HCEC 1CT (cell line): ENCODE measurements at regions not wholly inside any gene's neighbourhood (a gene's known extent, or its start where the extent isn't known, plus 50 kb on each side); places are given as distances from the start of the nearest gene placed in this dataset.
"Not testable (repeated sequence)": the region's sequence is repeated elsewhere in the genome, so short reads cannot be mapped to it uniquely, and the experiment has no call there.

Source experiments
- DNase-seq: peaks from one replicate; pipeline ENCODE4 v3.0.0-alpha.2; 2017

DNA sequence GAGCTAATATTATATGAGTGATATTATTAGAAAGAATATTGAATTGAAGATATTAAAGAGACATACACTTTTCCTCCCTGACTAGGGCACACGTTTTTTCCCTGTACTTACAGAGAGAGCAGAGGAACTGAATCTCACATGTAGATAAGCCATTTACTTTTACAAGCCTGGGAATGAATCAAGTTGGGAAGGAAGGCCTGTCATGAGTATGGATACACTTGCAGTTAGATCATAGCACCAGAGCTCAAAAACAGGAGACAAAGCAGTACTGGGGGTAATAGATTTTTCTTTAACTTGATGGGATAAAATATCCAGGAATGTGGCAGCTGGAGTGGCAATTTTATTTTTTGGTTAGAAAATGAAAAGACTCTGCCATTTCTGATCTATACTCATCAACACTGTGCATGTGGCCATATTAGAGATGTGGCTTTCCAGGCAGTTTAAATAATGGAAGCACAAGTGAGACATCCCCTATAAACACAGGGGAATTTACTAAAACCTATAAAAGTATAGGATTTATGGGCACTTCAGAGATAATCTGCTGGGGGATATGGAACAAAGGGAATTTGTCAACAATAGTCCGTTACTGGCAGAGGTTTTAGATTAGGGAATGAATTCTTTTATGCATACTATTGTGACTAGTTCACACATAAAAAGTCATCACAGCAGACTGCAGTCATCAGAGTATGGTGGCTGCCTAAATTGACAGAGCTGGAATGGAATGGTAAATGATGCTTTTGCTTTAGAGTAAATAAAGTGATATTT, 657.7 kb upstream of the MBL2 start:
- no peak for DNase-seq

GRCh38 chr10:53422223-53422888, 649.8 kb upstream of the MBL2 start:
- DNase-seq = no peak

DNA sequence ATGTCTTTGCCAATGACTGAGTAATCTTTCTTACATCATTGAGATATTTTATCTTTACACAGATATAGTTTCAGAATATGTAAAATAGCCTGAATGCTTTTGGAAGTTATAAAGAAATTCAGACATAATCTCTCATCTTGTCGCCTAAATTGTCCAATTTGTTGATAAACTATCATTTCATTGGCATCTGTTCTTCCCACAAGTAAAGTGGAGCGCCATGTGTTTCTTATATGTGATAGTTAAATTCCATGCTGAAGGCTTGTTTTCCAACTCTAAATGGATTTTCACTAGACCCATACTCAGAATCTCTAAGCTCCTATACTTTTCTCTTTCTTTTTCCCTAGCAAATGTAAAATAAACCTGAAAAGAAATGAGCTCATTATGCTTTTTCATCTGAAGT, 640.1 kb upstream of the MBL2 start:
- DNase-seq = no peak

GRCh38 chr10:53406532-53406931, 633.9 kb upstream of the MBL2 start:
- no peak for DNase-seq

- no peak for DNase-seq
These were observed 631.1 kb upstream of the MBL2 start for GRCh38 chr10:53403688-53404087.

- no peak for DNase-seq
These were observed 630.0 kb upstream of the MBL2 start for GRCh38 chr10:53402594-53402993.

DNA sequence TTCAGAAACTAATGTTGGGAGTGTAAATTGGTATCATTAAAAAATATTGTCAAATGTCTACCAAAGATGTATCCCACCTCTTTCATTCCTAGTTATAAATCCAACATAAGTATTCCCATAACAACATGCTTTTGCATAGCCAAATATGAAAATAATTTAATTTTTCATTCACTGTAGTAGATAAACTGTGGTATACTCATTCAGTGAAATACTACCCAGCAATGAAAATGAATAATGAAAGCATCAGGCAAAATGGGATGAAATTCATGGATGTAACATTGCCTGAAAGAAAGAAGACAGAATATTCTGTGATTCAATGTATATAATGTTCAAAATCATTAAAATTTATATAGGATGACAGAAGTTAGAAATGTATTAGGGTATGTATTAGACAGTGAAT, 629.0 kb upstream of the MBL2 start:
- no peak for DNase-seq

DNA sequence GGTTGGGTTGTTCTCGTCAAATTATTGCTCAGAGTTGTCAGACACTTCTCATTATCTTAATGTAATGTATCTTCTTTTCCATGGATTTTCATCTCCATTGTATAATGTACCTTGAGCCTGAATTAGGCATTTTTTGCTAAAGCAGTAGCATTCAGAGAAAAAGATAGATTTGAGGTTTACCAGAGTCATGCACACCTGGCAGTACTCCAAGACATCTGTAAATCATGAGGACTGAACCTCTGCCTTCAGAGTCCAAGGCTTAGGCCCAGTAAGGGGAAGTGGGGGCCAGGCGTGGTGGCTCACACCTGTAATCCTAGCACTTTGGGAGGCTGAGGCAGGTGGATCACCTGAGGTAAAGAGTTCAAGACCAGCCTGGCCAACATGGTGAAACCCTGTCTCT, 624.3 kb upstream of the MBL2 start:
- no peak for DNase-seq

GRCh38 chr10:53395449-53395848, 622.9 kb upstream of the MBL2 start:
- no peak for DNase-seq

DNA sequence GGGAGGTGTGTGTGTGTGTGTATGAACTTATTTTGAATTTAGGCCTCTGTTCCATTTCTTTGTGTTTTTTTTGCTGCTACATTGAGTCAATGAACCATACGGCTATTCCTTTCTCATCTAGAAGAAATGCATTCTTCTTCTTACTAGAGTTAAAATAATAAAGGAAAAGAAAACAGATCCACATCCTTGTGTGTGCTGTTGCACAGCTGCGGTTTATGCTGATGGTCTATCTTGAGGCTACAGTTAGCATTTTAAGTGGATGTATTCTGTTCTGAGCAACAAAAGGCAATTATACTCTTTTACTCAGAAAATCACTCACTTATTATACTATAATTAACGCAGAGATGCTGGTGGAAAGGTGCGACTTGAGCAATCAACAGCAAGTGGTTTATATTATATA, 615.0 kb upstream of the MBL2 start:
- no peak for DNase-seq

DNA sequence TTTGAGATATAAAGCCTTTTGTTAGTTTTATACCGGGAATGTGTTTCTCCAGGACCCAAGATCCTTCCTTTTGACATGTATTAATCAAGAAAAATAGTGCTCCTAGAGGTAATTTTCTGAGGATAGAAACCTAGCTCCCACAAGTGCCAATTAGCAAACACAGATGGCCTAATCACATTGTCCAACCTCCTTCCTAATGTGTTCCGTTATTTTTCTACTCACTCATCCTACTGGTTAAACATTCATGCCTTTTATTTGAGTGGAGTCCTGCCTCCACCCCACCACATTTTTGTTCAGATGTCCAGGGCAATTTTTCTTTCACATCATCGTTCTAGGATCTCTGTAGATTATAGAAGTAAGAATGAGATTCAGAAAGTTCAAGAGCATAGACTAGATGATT, 610.0 kb upstream of the MBL2 start:
- no peak for DNase-seq

GRCh38 chr10:53379956-53380355, 607.4 kb upstream of the MBL2 start:
- no peak for DNase-seq

GRCh38 chr10:53370347-53370746, 597.8 kb upstream of the MBL2 start:
- DNase-seq = no peak

DNA sequence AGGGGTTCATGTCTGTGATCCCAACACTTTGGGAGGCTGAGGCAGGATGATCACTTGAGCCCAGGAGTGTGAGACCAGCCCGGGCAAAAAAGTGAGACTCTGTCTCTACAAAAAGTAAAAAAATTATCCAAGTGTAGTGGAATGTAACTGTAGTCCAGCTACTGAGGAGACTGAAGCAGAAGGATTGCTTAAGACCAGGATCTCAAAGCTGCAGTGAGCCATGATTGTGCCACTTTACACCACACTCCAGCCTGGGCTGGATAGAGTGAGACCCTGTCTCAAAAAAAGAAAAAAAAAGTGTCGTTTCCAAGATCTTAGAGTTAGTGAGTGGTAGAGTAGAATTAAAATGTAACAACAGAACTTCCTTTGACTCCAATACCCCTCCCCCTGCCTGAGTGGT, 589.4 kb upstream of the MBL2 start:
- DNase-seq = no peak

GRCh38 chr10:53361281-53361680, 588.7 kb upstream of the MBL2 start:
- DNase-seq = no peak

DNA sequence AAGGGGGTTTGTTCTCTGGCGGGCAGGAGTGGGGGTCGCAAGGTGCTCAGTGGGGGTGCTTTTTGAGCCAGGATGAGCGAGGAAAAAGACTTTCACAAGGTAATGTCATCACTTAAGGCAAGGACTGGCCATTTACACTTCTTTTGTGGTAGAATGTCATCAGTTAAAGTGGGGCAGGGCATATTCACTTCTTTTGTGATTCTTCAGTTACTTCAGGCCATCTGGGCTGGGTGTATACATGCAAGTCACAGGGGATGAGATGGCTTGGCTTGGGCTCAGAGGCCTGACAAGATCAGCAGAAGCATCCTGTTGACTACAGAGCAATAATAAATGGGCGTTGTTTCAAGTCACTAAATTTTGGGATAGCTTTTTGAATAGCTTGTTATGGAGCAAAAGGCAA, 586.4 kb upstream of the MBL2 start:
- DNase-seq = not testable (repeated sequence)

GRCh38 chr10:53358536-53358935, 586.0 kb upstream of the MBL2 start:
- DNase-seq = no peak

DNA sequence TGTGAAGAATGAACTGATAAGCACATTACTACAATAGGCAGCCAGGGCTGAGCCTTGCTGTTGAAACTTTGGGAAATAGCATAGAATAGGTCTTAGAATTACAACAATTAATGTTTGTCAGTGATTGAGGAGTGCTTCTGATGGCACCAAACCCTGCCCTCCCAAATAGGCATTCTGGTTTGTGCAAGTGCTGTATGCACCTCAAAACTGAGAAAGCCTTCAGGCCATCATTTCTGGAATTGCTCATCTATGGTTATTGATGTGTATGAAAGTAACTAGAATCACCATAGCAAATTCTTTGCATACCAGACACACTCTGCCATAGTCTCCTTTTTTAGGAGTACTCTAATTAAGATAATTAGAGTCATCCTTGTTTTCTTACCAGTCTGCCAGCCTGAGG, 585.0 kb upstream of the MBL2 start:
- no peak for DNase-seq

GRCh38 chr10:53356616-53357349, 584.2 kb upstream of the MBL2 start:
- DNase-seq = no peak

DNA sequence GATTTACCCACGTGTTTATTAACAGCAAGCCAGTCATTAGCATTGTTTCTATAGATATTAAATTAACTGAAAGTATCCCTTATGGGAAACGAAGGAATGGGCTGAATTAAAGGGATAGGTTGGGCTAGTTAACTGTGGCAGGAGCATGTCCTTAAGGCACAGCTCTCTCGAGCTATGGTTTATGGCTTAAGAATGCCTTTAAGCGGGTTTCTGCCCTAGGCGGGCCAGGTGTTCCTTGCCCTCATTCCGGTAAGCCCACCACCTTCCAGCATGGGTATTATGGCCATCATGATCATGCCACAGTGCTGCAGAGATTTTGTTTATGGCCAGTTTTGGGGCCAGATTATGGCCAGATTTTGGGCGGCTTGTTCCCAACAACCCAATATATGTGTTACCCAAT, 569.9 kb upstream of the MBL2 start:
- not testable (repeated sequence) for DNase-seq

DNA sequence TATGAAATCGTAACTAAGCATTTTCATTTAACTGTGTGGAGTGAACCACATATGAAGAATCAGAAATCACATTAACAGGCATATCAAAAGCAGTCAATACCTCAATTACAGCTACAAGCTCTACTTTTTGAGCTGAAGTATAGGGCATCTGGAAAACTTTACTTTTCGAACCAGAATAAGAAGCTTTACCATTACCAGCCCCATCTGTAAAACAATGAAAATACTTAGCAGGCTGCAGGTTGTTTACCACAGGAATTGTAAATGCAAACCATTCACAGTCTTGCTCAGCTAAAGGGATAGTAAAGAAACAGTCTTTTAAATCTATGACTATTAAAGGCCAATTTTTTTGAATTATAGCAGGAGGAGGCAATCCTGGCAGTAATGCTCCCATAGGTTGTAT, 565.6 kb upstream of the MBL2 start:
- not testable (repeated sequence) for DNase-seq

DNA sequence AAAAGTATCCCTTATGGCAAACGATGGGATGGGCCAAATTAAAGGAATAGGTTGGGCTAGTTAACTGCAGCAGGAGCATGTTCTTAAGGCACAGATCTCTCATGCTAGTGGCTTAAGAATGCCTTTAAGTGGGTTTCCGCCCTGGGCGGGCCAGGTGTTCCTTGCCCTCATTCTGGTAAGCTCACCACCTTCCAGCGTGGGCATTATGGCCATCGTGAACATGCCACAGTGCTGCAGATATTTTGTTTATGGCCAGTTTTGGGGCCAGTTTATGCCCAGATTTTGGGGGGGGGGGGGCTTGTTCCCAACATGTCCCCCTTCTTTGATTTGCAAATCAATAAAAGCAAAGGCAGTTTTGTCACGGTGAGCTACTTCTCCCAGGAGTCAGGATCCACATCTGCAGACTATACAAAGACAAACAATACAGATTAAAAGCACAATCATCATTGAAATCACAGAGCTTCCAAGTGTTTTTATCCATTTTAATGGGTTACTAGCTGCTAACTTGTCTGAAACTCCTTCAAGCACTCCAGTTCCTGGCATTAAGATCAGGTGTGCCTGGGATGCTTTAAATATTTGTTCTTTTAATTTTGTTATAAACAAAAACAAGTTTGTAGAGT, 563.3 kb upstream of the MBL2 start:
- DNase-seq = not testable (repeated sequence)

DNA sequence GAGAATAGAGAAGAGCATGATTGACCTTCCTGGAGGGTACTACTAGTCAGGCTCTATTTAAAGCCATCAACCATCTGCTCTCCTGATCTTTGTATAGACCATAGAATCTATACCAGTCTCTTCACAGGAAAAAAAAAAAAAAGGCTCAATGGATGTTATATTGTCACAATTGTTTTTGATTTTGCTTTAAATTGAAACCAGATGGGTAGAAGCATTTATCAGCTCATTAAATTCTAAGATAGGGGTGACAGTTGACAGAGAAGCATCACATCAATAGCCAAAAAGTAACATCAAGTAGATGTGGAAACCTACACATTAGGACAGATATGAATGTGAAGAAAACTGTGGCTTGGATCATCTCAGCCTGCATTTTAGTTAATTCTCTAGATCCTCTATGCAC, 558.9 kb upstream of the MBL2 start:
- no peak for DNase-seq
